ENCODE measurements at regions not wholly inside any gene's neighbourhood (a gene's known extent, or its start where the extent isn't known, plus 50 kb on each side); places are given as distances from the start of the nearest gene placed in this dataset.

DNA sequence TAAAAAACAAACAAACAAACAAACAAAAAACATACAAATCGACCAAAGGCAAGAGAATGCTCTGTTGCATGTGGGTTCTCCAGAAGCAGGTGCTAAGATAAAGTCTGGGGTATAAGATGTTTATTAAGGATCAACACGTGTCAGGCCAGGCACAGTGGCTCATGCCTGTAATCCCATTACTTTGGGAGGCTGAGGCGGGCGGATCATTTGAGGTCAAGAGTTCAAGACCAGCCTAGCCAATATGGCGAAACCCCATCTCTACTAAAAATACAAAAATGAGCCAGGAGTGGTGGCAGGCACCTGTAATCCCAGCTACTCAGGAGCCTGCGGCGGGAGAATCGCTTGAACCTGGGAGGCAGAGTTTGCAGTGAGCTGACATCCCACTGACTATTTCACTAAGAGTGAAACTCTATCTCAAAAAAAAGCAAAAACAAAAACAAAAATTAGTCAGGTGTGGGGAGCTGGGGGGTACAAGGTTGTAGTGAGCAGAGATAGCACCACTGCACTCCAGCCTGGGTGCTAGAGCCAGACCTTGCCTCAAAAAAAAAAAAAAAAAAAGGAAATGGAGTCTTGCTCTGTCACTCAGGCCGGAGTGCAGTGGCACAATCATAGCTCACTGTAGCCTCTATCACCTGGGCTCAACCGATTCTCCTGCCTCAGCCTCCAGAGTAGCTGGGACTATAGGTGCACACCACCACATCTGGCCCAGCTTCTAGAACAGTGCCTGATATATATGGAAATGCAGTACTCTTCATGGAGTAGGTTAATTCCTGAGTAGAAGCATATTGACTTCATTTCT is 86.8 kb upstream of the JARID2 start:
- ChIA-PET CTCF (no interaction called here), POLR2A (no interaction called here), RAD21 (ENCODE audit: low non-redundant PET in 1 of 2, low total read pairs in 2 of 2, uncharacterized antibody in 2 of 2, unreplicated experiment in 2 of 2) (interaction anchor here in 1 of 2 experiments (0.7 kb wide), 1 partner anchor 57 kb away, joined by 3 read pairs; no protein-coding TSS in a partner anchor)
- Histone ChIP-seq H3K9ac (ENCODE audit: low read length) (no peak overlapping the region), H3K4me3 (replicated peaks in 1 of 2; ENCODE audit: low read depth in 1 of 2, low read length in 2 of 2) (no peak overlapping the region), H3K9me3 (ENCODE audit: control insufficient read depth in 1 of 2, insufficient read depth in 1 of 2, low read depth in 1 of 2, low read length in 2 of 2) (no peaks in the 10 kb centered on the region), H3K79me2 (ENCODE audit: insufficient read depth, low read length) (no peaks in the 10 kb centered on the region), H2AFZ (ENCODE audit: low read depth, low read length, poor library complexity, severe bottlenecking) (no peak overlapping the region), H4K20me1 (ENCODE audit: insufficient read depth) (no peaks in the 10 kb centered on the region), H3K9me2 (ENCODE audit: insufficient read depth) (no peaks in the 10 kb centered on the region), H3K27me3 (ENCODE audit: insufficient read depth, low read length) (no peaks in the 10 kb centered on the region), H3K4me2 (ENCODE audit: low read length) (no peak overlapping the region), H3K36me3 (ENCODE audit: control insufficient read depth in 1 of 2, insufficient read depth in 2 of 2, low read length in 2 of 2) (no peaks in the 10 kb centered on the region), H3K4me1 (ENCODE audit: control insufficient read depth in 1 of 2, insufficient read depth in 2 of 2, low read length in 2 of 2) (no peaks in the 10 kb centered on the region), H3K27ac (ENCODE audit: low read depth, low read length) (no peak overlapping the region)
- no peak for TF ChIP-seq EGR1 (IDR thresholded peaks at IDR 0.05; ENCODE audit: low read depth)
- TF ChIP-seq YY1 (IDR thresholded peaks at IDR 0.05; ENCODE audit: extremely low read depth, insufficient replicate concordance, low read depth, low read length), result no peak
- no peak for TF ChIP-seq ZFX (IDR thresholded peaks at IDR 0.05)
- no peak for TF ChIP-seq SP1 (IDR thresholded peaks at IDR 0.05; ENCODE audit: low read depth)
- TF ChIP-seq RAD21 (IDR thresholded peaks at IDR 0.05; ENCODE audit: low read depth), result no peak
- TF ChIP-seq ELF1 (IDR thresholded peaks at IDR 0.05; ENCODE audit: borderline replicate concordance, low read depth), result no peak
- TF ChIP-seq POLR2A (IDR thresholded peaks at IDR 0.05; ENCODE audit: borderline replicate concordance, extremely low read depth, insufficient read depth, insufficient read length), result no peak
- TF ChIP-seq SIN3A (IDR thresholded peaks at IDR 0.05; ENCODE audit: low read depth), result no peak
- TF ChIP-seq, protein P1, sequence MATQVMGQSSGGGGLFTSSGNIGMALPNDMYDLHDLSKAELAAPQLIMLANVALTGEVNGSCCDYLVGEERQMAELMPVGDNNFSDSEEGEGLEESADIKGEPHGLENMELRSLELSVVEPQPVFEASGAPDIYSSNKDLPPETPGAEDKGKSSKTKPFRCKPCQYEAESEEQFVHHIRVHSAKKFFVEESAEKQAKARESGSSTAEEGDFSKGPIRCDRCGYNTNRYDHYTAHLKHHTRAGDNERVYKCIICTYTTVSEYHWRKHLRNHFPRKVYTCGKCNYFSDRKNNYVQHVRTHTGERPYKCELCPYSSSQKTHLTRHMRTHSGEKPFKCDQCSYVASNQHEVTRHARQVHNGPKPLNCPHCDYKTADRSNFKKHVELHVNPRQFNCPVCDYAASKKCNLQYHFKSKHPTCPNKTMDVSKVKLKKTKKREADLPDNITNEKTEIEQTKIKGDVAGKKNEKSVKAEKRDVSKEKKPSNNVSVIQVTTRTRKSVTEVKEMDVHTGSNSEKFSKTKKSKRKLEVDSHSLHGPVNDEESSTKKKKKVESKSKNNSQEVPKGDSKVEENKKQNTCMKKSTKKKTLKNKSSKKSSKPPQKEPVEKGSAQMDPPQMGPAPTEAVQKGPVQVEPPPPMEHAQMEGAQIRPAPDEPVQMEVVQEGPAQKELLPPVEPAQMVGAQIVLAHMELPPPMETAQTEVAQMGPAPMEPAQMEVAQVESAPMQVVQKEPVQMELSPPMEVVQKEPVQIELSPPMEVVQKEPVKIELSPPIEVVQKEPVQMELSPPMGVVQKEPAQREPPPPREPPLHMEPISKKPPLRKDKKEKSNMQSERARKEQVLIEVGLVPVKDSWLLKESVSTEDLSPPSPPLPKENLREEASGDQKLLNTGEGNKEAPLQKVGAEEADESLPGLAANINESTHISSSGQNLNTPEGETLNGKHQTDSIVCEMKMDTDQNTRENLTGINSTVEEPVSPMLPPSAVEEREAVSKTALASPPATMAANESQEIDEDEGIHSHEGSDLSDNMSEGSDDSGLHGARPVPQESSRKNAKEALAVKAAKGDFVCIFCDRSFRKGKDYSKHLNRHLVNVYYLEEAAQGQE (IDR thresholded peaks at IDR 0.05; ENCODE audit: low read depth), result no peak
- TF ChIP-seq, protein P2, sequence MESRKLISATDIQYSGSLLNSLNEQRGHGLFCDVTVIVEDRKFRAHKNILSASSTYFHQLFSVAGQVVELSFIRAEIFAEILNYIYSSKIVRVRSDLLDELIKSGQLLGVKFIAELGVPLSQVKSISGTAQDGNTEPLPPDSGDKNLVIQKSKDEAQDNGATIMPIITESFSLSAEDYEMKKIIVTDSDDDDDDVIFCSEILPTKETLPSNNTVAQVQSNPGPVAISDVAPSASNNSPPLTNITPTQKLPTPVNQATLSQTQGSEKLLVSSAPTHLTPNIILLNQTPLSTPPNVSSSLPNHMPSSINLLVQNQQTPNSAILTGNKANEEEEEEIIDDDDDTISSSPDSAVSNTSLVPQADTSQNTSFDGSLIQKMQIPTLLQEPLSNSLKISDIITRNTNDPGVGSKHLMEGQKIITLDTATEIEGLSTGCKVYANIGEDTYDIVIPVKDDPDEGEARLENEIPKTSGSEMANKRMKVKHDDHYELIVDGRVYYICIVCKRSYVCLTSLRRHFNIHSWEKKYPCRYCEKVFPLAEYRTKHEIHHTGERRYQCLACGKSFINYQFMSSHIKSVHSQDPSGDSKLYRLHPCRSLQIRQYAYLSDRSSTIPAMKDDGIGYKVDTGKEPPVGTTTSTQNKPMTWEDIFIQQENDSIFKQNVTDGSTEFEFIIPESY (IDR thresholded peaks at IDR 0.05; ENCODE audit: extremely low read depth, insufficient replicate concordance, low read length), result no peak
- TF ChIP-seq POLR2AphosphoS5 (IDR thresholded peaks at IDR 0.05; ENCODE audit: low read depth, low read length), result no peak
- TF ChIP-seq JUND (IDR thresholded peaks at IDR 0.05), result no peak
- TF ChIP-seq, protein P3, sequence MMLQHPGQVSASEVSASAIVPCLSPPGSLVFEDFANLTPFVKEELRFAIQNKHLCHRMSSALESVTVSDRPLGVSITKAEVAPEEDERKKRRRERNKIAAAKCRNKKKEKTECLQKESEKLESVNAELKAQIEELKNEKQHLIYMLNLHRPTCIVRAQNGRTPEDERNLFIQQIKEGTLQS (IDR thresholded peaks at IDR 0.05), result no peak
- no peak for TF ChIP-seq CBX3 (IDR thresholded peaks at IDR 0.05; ENCODE audit: low read depth)
- TF ChIP-seq FOSL1 (IDR thresholded peaks at IDR 0.05; ENCODE audit: low read depth), result no peak
- no TSS peak for BruUV-seq (replicated peaks)
- DNase-seq (ENCODE audit: low read depth, low spot score) (no peak), ATAC-seq (no peak)
- intact Hi-C loops (cut with micrococcal nuclease), result no loop called here

Measured in HCT116 (cell line).